Breast epithelium (tissue), 3 donors: ENCODE measurements at regions not wholly inside any gene's neighbourhood (a gene's known extent, or its start where the extent isn't known, plus 50 kb on each side); places are given as distances from the start of the nearest gene placed in this dataset.

Experiments
- POLR2A ChIP-seq: fragments of 450-650 bp; IDR thresholded peaks from one replicate; pipeline ENCODE4 v1.6.1; 2016; ENCODE audit warnings: antibody characterized with exemption, mild to moderate bottlenecking, moderate library complexity
- POLR2AphosphoS5 ChIP-seq, 3 donors: sonication (generic); formaldehyde crosslinking; IDR thresholded peaks; one replicate each; pipeline ENCODE4 v1.6.1; 2017; ENCODE audit warnings: antibody characterized with exemption in 3 of 3
- TF ChIP-seq, protein P1 (sequence below), 3 donors: fragments of 450-650 bp; IDR thresholded peaks; one replicate each; pipeline ENCODE4 v1.5.1; 2016 to 2017; ENCODE audit warnings: antibody characterized with exemption in 3 of 3, mild to moderate bottlenecking in 3 of 3, moderate library complexity in 3 of 3

GRCh38 chr21:38887062-38887686 lies 81.4 kb downstream of the ETS2 start:
- TF ChIP-seq POLR2A (no peak), POLR2AphosphoS5 (IDR thresholded peaks at IDR 0.05) (no peak)
- TF ChIP-seq, protein P1, sequence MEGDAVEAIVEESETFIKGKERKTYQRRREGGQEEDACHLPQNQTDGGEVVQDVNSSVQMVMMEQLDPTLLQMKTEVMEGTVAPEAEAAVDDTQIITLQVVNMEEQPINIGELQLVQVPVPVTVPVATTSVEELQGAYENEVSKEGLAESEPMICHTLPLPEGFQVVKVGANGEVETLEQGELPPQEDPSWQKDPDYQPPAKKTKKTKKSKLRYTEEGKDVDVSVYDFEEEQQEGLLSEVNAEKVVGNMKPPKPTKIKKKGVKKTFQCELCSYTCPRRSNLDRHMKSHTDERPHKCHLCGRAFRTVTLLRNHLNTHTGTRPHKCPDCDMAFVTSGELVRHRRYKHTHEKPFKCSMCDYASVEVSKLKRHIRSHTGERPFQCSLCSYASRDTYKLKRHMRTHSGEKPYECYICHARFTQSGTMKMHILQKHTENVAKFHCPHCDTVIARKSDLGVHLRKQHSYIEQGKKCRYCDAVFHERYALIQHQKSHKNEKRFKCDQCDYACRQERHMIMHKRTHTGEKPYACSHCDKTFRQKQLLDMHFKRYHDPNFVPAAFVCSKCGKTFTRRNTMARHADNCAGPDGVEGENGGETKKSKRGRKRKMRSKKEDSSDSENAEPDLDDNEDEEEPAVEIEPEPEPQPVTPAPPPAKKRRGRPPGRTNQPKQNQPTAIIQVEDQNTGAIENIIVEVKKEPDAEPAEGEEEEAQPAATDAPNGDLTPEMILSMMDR (IDR thresholded peaks at IDR 0.05): no peak
